HG03280 (cell line): ENCODE measurements at regions not wholly inside any gene's neighbourhood (a gene's known extent, or its start where the extent isn't known, plus 50 kb on each side); places are given as distances from the start of the nearest gene placed in this dataset.
"Not testable (repeated sequence)": the region's sequence is repeated elsewhere in the genome, so short reads cannot be mapped to it uniquely, and the experiment has no call there.

Experiments
- ATAC-seq: cut with Tn5 transposase; IDR thresholded peaks from one replicate; pipeline ENCODE4 v1.9.1; 2021; ENCODE audit warnings: mild to moderate bottlenecking, moderate library complexity; ENCODE audit not compliant: unreplicated experiment

DNA sequence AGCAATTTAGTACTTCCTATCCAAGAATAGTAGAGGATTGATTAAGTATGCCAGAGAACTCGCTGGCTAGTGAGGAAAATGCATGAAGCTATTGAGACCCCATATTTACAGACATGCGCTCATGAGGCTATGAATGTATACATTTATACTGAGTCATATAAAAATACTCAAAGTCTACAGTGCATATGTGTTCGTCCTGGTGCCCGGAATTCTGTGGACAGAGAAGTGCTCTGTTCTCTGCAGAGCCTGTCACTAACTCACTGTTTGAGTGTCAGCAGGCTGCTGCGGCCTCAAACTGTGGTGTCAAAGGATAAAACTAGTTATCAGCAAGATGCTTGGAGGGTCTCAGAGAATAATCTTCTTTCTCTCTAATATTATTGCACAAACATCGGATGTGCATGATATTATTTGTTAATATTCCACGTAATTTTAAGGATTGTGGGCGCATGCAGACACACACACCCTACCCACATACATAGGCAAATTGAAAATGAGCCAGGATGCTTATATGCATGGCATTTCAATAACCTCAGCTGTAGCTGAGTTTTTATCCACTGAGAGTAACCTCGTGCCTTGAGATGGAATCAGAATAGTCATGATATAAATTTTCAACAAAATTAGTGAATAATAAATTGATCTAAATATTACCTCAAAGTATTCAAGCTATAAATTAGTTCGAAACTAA, 50.0 kb upstream of the TSC22D2 start:
- no peak for ATAC-seq

DNA sequence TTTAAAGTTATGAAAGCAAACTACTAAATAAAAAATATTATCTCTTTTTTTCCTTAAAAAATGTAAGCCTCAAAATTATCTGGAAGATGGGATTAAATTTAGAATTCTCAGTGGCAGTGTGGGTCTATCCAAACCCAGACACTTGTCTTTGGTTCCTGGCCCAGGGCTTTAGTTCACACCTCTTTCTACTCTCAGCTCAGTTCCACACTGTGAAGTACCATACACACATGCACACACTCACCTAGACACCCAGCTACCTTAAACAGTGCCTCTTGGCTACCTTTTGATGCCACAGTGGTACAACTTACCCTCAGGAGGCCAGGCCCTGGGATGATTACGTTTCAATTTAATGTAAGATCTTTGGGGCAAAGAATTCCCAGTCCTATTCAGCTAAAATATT, 51.0 kb upstream of the TSC22D2 start:
- ATAC-seq, result no peak

DNA sequence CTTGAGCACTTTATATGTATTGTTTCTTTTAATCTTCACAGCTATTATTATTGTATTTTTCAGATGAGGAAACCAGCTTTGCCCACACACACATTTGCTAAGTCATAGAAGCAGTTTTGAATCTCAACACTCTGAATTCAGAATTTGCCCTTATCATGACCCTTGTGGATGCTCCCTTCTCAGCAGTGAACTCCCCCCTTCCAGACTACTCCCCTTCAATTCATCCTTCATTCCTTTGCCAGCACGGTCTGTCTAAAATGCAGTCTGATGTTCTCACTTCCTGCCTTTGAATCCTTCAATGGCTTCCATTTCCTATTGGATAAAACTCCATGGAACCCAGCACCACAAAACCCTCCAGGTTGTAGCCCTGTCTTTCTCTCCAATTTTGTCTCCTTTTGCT, 52.5 kb upstream of the TSC22D2 start:
- ATAC-seq, result no peak

DNA sequence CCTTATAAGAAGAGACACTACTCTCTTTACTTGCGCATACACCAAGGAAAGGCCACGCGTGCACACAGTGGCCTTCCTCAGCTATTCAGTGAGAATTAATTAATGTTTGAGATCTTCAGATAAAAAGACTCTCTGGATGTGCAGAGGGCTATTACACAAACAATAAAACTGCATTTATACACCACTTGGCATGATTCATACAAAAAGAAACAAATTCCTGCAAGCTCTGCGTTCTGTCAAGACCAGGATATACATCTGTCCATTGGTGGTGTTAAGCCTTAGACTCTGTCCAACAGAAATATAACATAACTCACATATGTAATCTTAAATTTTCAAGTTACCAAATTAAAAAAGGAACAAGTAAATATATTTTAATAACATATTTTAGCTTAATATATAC, 55.2 kb upstream of the TSC22D2 start:
- ATAC-seq, result no peak

DNA sequence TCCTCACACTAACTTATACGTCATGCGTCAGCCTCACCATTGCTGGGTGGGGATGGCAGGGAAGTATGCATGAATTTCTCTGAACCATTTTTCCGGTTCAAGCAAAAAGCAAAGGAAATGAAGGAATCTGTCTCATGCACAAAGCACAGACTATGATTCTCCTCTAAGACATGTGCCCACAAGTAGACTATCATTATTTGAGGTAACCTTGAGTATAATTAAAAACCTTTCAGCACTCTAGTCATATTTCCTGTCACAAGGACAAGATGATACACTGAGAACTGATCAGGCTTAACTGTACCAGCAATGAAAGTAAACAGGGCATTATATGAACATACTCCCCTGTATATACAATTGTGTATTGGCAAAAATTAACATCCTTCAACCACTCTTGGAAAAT, 56.7 kb upstream of the TSC22D2 start:
- ATAC-seq, result no peak

DNA sequence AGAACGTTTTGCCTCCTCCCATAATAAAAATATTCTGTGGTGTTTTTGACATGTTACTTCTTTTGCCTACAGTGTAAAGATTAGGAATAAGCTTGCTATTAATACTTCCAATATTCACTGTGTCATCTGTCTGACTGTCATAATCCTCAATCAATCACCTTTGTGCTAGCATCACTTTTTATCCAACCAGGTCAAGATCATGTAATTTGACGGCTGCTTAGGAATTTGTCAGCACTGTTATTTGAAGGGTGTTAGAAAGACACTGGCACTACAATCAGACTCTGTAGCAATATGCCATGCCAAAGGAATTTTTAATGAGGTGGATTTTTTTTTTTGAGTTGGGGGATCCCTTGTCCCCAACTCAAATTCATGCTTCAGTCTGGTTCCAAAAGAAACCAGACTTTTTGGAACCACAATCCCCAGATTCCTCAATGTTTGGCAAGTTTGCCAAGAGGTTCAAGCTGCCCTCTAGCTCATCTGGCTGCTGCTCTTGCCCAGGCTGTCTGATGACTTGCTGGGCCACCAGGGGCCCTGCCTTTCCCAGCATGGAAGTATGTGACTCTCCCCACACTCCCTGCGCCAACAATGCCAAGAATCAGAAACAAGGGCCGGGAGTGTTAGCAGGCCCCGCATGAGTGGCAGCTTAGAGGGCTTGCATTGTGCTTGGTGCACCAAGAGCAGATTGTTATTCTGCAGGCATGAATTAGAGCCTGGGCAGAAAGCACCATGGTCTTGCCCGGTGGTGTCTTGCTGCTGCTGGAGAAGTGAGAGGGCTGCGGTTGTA, 58.6 kb upstream of the TSC22D2 start:
- no peak for ATAC-seq

DNA sequence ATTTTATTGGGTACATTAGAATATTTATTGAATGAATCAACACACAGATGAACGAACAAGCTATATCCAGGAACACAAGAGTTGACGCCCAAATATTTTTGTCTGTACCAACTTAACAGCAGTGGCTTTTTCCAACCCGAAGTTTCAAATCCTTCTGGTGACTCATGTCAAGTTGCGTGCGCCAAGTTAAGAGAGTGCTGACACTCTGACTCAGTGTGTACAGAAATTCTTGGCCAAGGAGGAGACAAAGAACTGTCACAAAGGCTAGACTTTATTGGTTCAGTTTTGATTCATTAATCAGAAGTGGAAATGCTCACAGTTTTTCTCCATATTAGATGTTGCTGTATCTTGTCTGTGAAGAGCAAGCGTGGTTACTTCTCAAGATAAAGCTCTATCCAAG, 59.6 kb upstream of the TSC22D2 start:
- no peak for ATAC-seq

DNA sequence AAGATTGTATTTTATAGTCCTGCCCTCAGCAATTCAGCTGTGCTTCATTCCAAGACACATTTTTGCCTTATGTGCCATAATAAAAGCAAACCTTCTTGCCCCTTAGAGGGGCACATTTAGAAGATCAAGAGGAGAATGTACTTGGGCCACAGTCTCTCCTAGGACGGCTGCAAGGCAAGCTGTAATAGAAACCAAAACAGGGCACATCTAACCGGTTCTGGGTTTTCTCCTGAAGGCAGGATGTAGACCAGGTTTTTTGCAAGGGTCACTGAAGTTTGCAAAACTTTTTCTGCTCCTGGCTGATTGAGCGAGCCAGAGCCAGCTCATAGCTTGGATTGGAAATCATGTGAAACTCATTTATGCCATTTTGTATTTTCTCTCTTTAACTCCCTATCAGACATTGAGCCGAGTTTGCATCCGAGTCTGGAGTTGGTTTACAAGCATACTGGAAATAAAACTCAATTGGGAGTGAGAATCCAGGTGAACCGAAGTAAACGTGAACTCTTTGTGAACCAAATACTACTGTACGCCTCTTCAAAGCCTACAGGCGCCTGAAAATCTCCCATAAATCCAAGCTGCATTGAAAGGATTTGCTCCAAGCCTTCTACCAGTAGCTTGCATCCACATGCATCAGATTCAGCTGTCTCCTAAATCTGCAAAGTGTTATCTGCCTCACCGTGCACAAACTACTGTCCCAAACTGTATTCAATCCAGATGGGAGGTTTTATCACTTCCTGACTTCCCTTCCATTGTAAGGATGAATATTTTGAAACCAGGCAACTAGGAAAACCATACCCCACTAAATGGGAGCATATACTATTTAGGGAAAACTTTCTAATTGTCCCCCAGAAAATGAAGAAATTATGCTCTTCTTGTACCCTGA, 60.9 kb upstream of the TSC22D2 start:
- no peak for ATAC-seq

DNA sequence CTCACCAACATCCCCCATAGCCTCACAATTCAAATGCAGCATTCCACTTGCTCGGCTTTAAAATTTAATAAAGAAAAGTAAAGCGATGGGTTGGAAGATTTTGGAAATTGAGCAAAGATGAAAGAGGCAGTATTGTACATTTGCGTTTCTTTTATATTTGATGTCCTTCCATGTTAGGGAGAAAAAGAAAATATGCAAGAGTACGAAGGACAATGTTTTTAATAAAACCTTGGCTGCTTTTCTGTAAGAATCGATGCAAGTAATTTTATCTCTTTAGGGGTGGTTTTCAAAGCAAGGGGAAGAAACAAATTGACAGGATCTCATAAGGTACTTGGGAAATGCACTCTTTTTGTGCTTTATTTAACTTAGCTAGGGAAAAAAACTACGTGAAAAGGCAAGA, 61.8 kb upstream of the TSC22D2 start:
- no peak for ATAC-seq

DNA sequence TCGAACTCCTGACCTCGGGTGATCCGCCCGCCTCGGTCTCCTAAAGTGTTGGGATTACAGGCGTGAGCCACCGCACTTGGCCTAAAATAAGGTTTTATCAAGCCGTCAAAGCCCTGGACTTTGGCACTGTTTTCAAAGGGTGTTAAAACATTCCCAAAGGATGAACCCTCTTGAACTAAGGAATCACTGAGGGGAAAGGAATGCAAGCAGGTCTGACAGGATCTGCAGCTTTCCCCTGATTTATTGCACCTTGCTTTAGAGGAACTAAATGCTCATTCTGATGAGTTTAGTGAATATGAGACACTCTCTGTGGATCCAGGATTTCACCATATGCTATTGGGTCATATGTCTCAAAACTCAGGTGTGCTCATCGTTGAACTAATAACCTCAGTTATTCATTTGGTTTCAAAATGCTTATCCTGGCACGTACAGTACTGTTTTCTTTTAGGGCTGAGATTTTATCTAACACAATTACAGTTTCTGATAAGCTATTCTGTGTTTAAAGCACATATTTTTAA, 63.0 kb upstream of the TSC22D2 start:
- no peak for ATAC-seq

DNA sequence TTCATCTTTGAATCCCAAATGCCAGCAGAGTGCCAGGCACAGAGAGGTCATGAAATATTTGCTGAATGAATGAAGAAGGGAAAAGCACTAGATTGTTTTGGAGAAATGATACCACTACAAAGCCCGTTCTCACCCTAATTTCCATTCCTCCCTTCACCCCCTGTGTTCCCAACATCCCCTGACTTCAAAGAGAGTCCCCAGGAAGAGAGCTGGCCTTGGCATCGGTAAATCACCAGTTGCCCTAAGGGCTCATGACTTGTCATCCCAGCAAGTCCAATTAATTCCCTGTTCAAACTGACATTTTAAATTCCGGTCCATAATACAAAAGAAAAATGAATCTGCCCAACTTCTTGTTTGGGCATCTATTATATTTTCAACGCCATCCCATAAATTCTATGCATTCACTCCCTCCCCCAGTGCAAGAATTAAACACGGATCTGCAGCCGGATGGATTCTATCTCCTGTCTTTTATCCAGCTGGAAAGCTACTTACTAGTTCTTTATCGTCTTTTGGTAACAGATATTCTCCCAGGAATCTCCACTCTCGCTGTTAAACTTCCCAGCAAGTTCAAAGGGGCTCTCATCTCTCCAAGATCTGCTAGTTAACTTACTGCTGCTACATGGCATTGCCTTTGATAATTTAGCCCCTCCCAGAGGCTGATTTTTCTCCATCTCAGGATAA, 63.9 kb upstream of the TSC22D2 start:
- no peak for ATAC-seq

DNA sequence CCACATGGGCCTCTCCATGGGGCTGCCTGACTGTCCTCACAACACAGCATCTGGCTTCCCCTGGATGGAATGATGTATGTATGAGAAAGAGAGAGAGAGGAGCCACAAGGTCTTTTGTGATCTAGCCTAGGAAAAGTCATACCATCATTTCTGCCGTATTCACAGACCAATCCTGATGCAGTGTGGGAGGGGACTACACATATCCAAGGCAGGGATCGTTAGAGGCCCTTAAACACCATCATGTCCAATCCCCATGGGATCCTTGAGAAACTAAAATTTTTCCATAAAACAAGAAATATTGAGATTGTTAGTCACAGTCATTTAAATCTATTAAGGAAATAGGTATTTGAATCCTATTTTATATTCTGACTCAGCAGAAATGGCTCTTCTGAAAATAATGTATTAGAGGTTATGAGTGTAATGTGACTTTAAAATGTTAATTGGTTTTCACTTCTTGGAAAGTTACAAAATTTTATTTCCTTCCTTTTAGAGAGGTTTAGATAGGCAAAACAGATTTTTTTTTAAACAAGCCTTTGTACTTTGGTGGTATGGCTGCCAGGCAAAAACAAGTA, 65.1 kb upstream of the TSC22D2 start:
- no peak for ATAC-seq

DNA sequence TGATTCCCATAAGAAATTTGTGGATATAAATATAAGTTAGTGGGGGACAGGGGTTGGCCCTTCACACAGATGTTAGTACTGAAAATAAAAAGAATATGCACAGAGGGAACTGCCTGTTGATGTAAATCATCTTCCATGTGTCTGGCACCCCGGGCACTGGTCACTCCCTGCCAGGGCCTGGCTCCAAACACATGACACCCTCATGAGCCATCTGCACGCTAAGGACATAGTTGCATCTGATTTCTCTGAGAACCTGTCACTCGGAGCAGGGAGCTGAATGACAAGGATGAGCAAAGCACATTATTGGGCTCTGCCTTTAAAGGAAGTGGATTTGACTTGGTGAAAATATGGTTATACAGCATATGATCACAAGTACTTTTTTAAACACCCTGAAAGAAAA, 66.2 kb upstream of the TSC22D2 start:
- ATAC-seq, result no peak

DNA sequence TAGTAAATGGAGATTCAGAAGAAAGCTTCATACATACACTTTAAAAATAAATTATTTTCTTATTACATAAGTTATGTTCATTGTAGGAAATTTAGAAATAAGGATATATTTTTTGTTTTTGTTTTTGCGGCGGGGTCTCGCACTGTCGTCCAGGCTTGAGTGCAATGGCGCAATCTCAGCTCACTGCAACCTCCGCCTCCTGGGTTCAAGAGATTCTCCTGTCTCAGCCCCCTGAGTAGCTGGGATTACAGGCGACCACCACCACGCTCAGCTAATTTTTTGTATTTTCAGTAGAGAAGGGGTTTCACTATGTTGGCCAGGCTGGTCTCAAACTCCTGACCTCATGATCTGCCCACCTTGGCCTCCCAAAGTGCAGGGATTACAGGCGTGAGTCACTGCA, 71.7 kb upstream of the TSC22D2 start:
- ATAC-seq, result not testable (repeated sequence)

DNA sequence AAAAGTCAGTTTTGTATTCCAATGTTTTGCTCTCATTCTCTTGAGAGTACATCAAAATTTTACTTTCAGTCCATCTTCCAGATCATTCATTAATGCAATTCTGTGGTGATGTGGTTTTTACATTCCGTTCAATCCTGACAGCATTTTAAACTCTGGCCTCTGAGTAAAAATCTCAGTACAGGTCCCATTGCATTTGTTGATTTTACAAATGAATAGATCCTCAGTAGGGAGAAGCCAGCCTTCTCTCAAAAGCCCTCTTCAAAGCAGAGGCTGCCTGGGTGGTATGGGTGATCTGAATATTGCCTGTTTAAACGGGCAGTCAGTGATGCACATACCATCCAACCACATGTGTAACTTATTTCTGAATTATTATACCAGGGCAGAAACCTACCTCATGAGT, 72.5 kb upstream of the TSC22D2 start:
- ATAC-seq, result no peak

DNA sequence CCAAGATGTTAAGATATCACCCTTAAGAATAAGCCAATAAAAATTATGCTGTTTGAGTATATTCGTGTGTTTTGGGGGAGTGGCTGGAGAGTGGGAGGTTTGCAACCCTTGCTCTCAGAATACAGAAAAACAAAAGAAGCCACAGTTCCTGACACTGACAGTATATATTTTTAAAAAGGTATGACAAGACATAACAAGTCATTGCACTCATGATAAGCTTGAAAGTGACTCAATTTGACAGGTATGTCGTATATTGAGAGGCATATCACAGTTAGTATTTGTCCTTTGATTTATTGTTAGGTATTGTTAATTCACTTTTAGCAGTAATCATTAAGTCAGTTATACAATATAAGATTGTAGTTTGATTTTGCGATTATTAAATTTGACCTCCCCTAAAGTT, 73.1 kb upstream of the TSC22D2 start:
- ATAC-seq, result no peak

DNA sequence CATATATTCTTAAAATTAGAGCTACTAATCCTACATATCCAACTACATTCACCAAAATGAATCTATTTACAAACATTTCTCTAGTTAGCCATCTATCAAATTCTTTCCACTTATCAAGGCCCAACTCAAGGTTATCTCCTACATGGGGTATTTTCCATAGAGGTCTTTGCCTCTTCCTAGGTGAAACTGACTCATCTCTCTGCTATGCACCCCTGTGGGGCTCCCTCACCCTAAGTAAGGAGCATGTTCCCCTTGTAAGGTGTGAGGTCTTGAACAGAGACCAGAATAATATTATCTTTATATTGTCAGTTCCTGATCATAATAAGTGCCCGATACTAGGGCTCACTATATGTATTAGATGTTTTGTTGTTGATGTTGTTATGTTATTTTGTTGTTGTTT, 74.6 kb upstream of the TSC22D2 start:
- ATAC-seq, result no peak

DNA sequence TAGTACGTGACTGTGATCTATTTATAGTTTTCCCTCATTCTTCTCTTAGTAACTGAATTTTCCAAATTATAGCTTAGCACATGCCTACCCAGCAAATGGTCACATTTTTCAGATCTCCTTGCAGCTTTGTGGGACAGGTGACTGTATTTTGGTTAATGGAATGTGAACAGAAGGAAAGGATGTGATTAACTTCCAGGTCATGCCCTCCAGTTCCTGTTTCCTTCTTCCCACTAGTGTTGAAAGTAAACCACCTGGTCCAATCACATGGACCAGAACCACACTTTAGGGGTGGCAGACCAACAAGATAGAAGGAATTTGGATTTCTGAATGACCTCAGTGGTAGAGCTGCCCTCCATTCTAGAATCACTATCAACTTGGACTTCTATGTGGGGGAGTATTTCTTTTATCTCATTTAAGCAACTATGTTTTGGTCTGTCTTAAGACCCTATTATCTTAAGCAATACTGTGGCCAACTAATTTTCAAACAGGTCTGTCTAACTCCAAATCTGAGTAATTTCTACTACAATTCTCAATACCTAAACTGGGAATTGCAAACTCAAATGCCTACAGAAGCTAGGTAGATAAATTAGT, 76.0 kb upstream of the TSC22D2 start:
- ATAC-seq, result no peak

DNA sequence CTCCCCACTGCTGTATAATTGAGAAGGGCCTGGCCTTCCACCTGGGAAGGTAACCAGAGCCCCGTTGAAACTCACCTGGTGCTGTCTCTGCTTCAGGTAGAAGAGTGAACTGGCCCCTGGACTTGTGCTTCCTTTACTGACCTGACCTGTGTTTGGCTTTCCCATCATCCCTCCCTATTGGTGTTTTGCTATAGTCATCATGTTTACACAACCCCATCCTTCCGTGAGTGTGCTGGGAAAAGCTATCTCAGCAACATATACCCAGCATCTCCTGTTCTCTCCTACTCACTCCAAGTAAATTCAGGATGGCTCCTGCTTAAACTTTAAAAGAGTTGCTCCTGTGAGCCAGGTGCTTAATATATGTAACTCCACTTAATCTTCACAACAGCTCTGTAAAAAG, 77.2 kb upstream of the TSC22D2 start:
- ATAC-seq, result no peak

DNA sequence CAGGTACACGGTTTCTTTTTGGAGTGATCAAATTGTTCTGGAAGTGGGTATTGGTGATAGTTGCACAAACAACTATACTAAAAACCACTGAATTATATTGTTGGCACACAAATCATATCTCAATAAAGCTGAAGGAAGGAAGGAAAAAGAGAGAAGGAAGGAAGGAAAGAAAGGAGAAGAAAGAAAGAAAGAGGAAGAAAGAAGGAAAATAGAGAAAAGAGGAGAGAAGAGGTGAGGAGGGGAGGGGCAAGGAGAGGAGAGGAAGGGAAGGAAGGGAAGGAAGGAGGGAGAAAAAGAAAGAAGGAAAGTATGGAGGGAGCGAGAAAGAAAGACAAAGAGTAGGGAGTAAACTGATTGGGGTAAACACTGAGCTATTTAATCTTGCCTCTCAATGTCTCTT, 77.9 kb upstream of the TSC22D2 start:
- ATAC-seq, result no peak
